Type B pancreatic cell (in vitro differentiated cells): ENCODE measurements at regions not wholly inside any gene's neighbourhood (a gene's known extent, or its start where the extent isn't known, plus 50 kb on each side); places are given as distances from the start of the nearest gene placed in this dataset.

Experiments used
- DNase-seq: peaks from one replicate; pipeline ENCODE4 v3.0.0; 2021; ENCODE audit warnings: mixed read lengths; ENCODE audit not compliant: unreplicated experiment; ENCODE audit errors: extremely low spot score
- H3K27ac Mint-ChIP-seq: 2 replicates; pipeline ENCODE4 v1.8.0; 2021; ENCODE audit warnings: mild to moderate bottlenecking, mixed read lengths
- H3K27me3 Mint-ChIP-seq: 2 replicates; pipeline ENCODE4 v1.8.0; 2021; ENCODE audit warnings: mixed read lengths
- H3K36me3 Mint-ChIP-seq: 2 replicates; pipeline ENCODE4 v1.8.0; 2021; ENCODE audit warnings: mixed read lengths
- H3K4me1 Mint-ChIP-seq: one replicate; pipeline ENCODE4 v1.8.0; 2021; ENCODE audit warnings: mixed read lengths; ENCODE audit not compliant: unreplicated experiment
- H3K4me3 Mint-ChIP-seq: 2 replicates; pipeline ENCODE4 v1.8.0; 2021; ENCODE audit warnings: mild to moderate bottlenecking, mixed read lengths
- H3K9me3 Mint-ChIP-seq: 2 replicates; pipeline ENCODE4 v1.8.0; 2021; ENCODE audit warnings: mixed read lengths
- TF ChIP-seq, protein P1 (sequence below): fragments of 200-600 bp; sonication (generic); conservative IDR thresholded peaks from 2 replicates; pipeline ENCODE4 v1.5.0; 2021; ENCODE audit warnings: antibody characterized with exemption, mild to moderate bottlenecking

DNA sequence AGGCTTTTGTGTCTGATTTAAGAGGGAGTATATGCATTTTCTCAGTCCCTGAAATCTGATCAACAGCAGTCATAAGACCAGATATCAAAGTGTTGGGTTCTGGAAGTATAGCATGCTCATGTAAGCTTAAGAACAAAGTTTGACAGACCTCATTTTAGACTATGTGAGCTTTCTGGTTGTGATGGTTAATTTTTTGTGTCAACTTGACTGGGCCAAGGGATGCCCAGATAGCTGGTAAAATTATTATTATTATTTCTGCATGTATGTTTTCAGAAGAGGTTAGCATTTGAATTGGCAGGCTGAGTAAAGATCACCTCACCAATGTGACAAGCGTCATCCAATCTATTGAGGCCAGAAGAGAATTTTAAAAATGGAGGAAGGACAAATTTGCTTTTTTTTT lies 63.5 kb upstream of the FRMD4A start:
- H3K4me1 Mint-ChIP-seq, result peaks cover 4% of the 10 kb centered on the region
- peaks cover 5% of the 10 kb centered on the region for H3K27me3 Mint-ChIP-seq
- H3K36me3 Mint-ChIP-seq, result no peaks in the 10 kb centered on the region
- no peaks in the 10 kb centered on the region for H3K9me3 Mint-ChIP-seq
- TF ChIP-seq, protein P1, sequence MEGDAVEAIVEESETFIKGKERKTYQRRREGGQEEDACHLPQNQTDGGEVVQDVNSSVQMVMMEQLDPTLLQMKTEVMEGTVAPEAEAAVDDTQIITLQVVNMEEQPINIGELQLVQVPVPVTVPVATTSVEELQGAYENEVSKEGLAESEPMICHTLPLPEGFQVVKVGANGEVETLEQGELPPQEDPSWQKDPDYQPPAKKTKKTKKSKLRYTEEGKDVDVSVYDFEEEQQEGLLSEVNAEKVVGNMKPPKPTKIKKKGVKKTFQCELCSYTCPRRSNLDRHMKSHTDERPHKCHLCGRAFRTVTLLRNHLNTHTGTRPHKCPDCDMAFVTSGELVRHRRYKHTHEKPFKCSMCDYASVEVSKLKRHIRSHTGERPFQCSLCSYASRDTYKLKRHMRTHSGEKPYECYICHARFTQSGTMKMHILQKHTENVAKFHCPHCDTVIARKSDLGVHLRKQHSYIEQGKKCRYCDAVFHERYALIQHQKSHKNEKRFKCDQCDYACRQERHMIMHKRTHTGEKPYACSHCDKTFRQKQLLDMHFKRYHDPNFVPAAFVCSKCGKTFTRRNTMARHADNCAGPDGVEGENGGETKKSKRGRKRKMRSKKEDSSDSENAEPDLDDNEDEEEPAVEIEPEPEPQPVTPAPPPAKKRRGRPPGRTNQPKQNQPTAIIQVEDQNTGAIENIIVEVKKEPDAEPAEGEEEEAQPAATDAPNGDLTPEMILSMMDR, result no peak
- no peak for DNase-seq
- H3K4me3 Mint-ChIP-seq, result no peak overlapping the region
- H3K27ac Mint-ChIP-seq, result no peak overlapping the region

DNA sequence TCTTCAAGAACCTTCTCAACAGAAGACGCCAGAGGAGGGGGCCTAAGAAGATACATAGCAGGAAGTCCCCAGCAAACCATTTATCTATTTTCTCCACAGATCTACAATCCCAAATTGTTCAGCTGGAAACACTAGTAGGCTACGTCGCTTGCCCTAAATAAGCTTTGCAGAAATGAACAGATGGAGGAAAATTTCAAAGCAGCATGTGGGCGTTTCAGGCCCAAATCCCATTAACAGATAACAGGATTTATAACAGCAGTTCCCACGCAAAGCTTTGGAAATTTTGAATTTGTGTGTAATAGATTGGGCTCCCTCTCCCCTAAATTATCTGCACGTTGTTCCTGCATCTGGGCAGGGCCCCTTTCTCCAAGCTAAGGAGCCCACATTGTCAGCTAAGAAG lies 60.6 kb upstream of the FRMD4A start:
- H3K4me3 Mint-ChIP-seq, result no peak overlapping the region
- no peaks in the 10 kb centered on the region for H3K9me3 Mint-ChIP-seq
- peaks cover 12% of the 10 kb centered on the region for H3K27me3 Mint-ChIP-seq
- peaks cover 4% of the 10 kb centered on the region for H3K4me1 Mint-ChIP-seq
- TF ChIP-seq, protein P1, result no peak
- no peak overlapping the region for H3K27ac Mint-ChIP-seq
- no peaks in the 10 kb centered on the region for H3K36me3 Mint-ChIP-seq
- no peak for DNase-seq

DNA sequence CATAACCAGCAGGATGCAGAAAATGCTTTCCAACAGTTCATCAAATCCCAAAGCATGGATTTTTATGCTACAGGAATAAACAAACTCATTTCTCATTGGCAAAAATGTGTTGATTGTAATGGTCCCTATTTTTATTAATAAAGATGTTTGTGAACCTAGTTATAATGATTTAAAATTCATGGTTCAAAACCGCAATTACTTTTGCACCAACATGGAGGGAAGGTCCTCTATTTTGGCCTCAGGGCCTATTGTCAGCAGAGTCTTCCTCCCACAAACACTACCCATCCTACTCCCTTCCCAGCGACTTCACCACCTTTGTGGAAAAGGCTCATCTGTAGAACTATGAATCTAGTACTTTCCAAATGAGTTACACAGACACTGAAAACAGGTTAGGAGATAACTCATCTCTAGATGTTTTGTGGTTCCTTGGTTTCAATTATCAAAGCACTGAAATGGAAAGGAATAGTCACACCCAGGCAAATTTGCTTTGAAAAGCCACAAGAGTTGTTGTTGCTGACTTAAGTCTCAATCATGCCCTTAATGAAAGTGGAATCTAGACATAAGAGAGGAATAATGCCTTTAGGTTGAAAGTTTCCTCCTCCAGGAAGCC lies 59.4 kb upstream of the FRMD4A start:
- Mint-ChIP-seq H3K36me3 (no peaks in the 10 kb centered on the region), H3K4me1 (peaks cover 4% of the 10 kb centered on the region), H3K4me3 (no peak overlapping the region), H3K27ac (no peak overlapping the region), H3K9me3 (no peaks in the 10 kb centered on the region), H3K27me3 (peaks cover 20% of the 10 kb centered on the region)
- DNase-seq, result no peak
- TF ChIP-seq, protein P1, result no peak

DNA sequence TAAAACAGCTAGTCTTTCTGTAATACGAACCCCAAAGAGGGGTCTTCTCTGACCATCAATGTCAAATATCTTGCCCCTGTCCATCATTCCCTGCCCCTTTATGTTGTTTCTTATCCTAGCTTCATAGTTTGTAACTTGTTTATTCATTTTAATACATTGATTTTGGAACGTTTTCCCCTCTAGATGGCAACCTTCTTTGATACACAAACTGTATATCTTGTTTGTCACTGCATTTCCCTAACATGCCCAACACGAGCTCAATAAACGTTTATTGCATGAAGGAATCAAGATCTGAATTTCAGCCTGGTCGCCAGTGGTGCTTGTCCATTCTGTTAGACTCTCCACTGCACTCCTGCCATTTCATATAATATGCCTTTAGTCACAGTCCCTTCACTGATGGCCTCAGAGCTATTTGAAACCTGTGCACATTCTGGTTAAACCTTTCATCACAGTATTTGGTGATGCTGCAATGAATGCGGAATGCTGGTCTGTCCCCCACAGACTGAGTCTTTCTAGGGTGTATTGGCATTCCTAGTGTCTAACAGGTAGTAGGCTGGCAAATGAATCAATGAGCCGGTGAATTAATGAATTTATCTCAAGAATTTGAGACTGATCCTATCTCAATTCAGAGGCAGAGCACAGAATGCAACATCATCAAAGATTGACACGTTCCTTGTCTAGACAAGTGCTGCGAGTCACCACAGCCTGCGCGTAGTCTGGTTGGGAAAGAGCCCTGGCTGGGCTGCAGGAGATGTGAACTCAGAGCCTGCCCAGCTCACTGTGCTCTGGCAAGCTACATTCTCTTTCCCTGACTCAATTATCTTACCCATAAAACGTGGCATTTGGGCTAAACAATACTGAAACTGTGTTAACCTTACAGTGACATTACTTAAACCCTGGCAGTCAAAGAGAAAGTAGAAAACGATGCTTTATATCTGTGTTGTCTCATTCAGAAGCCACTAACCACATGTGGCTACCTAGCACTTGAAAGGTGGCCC lies 55.2 kb upstream of the FRMD4A start:
- Mint-ChIP-seq H3K27ac (no peak overlapping the region), H3K36me3 (no peaks in the 10 kb centered on the region), H3K27me3 (peaks cover 26% of the 10 kb centered on the region), H3K9me3 (no peaks in the 10 kb centered on the region), H3K4me1 (no peaks in the 10 kb centered on the region), H3K4me3 (no peak overlapping the region)
- TF ChIP-seq, protein P1, result no peak
- no peak for DNase-seq

DNA sequence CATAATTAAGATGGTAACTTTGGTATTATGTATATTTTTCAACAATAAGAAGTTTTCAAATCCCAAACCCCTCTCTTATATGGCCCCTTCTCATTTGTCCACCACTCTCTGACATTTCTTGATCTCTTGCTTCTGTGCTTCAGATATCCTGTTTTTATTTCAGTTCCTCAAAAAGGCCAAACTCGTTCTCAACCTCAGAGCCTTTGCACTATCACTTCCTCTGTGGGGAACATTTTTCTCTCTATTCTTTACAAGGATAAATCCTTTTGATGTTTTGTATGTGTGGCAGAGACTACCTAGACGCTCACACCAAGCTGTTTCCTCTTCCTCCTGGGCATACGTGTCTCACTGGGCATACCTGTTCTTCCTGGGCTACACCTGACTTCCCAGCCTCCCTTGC lies 54.2 kb upstream of the FRMD4A start:
- Mint-ChIP-seq H3K27ac (no peak overlapping the region), H3K27me3 (peaks cover 21% of the 10 kb centered on the region), H3K9me3 (no peaks in the 10 kb centered on the region), H3K4me1 (no peaks in the 10 kb centered on the region), H3K36me3 (no peaks in the 10 kb centered on the region), H3K4me3 (no peak overlapping the region)
- DNase-seq, result no peak
- TF ChIP-seq, protein P1, result no peak
